Transverse colon (tissue), 4 donors: ENCODE measurements at regions not wholly inside any gene's neighbourhood (a gene's known extent, or its start where the extent isn't known, plus 50 kb on each side); places are given as distances from the start of the nearest gene placed in this dataset.

ENCODE experiments used
- DNase-seq: peaks from one replicate; pipeline ENCODE4 v3.0.0-alpha.2; 2019
- H3K27ac ChIP-seq, 4 donors: fragments of 200-600 bp; sonication (generic); 2 replicates each; pipeline ENCODE4 v1.5.1; 2016 to 2018; ENCODE audit warnings: inconsistent platforms in 4 of 4
- H3K27me3 ChIP-seq: fragments of 200-600 bp; sonication (generic); 2 replicates; pipeline ENCODE4 v1.5.1; 2017; ENCODE audit warnings: inconsistent platforms
- H3K36me3 ChIP-seq, 4 donors: fragments of 200-600 bp; sonication (generic); 2 replicates each; pipeline ENCODE4 v1.5.1; 2017 to 2019; ENCODE audit warnings: inconsistent platforms in 4 of 4
- H3K4me1 ChIP-seq, 4 donors: fragments of 200-600 bp; sonication (generic); 2 replicates each; pipeline ENCODE4 v1.5.1; 2017 to 2020; ENCODE audit warnings: inconsistent platforms in 4 of 4
- H3K4me3 ChIP-seq, 4 donors: fragments of 200-600 bp; sonication (generic); 1 replicate in 1 of 4; 2 replicates in 3 of 4; pipeline versions ENCODE4 v1.5.1 to v1.6.1; 2017 to 2019; ENCODE audit warnings: inconsistent platforms in 4 of 4
- H3K9me3 ChIP-seq, 2 donors: fragments of 200-600 bp; sonication (generic); 2 replicates each; pipeline ENCODE4 v1.5.1; 2017 to 2019; ENCODE audit warnings: inconsistent platforms in 2 of 2
- EP300 ChIP-seq: sonication (generic); formaldehyde crosslinking; IDR thresholded peaks from one replicate; pipeline ENCODE4 v1.6.1; 2017; ENCODE audit warnings: antibody characterized with exemption, low read depth
- POLR2A ChIP-seq: fragments of 450-650 bp; IDR thresholded peaks from one replicate; pipeline ENCODE4 v1.6.1; 2016; ENCODE audit warnings: antibody characterized with exemption, mild to moderate bottlenecking, moderate library complexity
- POLR2AphosphoS5 ChIP-seq, 3 donors: sonication (generic); formaldehyde crosslinking; IDR thresholded peaks; one replicate each; pipeline ENCODE4 v1.6.1; 2016; ENCODE audit warnings: antibody characterized with exemption in 3 of 3
- WGBS, 2 donors: methylation state at CpG; one replicate each; pipeline ENCODE4 v1.1.5; 2018; ENCODE audit warnings: low coverage in 1 of 2; 5-methylcytosine and 5-hydroxymethylcytosine counted together
- in situ Hi-C, 4 donors: fragments of 200-750 bp; cut with MboI; loops; one replicate each; pipeline versions ENCODE4 v1.15.0 to v1.15.1; 2017; ENCODE audit warnings: low sequenced_read_pairs in 3 of 4, low pct_ligation_motif_present in 1 of 4, low pct_unique_long_range_greater_than_20kb in 1 of 4
- intact Hi-C: fragments of 100-400 bp; cut with DNase I; formaldehyde crosslinking; loops from one replicate; pipeline ENCODE4 v1.15.1; 2023; ENCODE audit warnings: low total_unique reads
- TF ChIP-seq, protein P1 (sequence below), 5 experiments: fragments of 200-600 bp in 3 of 5; fragments of 450-650 bp in 2 of 5; sonication (generic) in 3 of 5; IDR thresholded peaks; 1 replicate in 2 of 5; 2 replicates in 3 of 5; pipeline ENCODE4 v1.5.1; 2016 to 2017; ENCODE audit warnings: antibody characterized with exemption in 5 of 5, inconsistent platforms in 3 of 5, mild to moderate bottlenecking in 2 of 5, moderate library complexity in 1 of 5

GRCh38 chr11:20274031-20274430 lies 89.5 kb upstream of the HTATIP2 start:
- Histone ChIP-seq H3K4me3 (no peak overlapping the region), H3K27me3 (no peaks in the 10 kb centered on the region), H3K27ac (no peak overlapping the region), H3K36me3 (no peaks in the 10 kb centered on the region), H3K9me3 (no peaks in the 10 kb centered on the region), H3K4me1 (no peaks in the 10 kb centered on the region)
- in situ Hi-C loops, result no loop called here
- DNase-seq, result no peak
- intact Hi-C loops, result no loop called here
- WGBS, 2 donors, result 58 to 59% methylated on average over 5 of the region's 5 CpGs
- TF ChIP-seq EP300, result no peak
- TF ChIP-seq POLR2A, result no peak
- TF ChIP-seq POLR2AphosphoS5 (IDR thresholded peaks at IDR 0.05), result no peak
- TF ChIP-seq, protein P1, sequence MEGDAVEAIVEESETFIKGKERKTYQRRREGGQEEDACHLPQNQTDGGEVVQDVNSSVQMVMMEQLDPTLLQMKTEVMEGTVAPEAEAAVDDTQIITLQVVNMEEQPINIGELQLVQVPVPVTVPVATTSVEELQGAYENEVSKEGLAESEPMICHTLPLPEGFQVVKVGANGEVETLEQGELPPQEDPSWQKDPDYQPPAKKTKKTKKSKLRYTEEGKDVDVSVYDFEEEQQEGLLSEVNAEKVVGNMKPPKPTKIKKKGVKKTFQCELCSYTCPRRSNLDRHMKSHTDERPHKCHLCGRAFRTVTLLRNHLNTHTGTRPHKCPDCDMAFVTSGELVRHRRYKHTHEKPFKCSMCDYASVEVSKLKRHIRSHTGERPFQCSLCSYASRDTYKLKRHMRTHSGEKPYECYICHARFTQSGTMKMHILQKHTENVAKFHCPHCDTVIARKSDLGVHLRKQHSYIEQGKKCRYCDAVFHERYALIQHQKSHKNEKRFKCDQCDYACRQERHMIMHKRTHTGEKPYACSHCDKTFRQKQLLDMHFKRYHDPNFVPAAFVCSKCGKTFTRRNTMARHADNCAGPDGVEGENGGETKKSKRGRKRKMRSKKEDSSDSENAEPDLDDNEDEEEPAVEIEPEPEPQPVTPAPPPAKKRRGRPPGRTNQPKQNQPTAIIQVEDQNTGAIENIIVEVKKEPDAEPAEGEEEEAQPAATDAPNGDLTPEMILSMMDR (IDR thresholded peaks at IDR 0.05), result no peak

GRCh38 chr11:20261526-20261925 lies 101.3 kb upstream of the DBX1 start:
- in situ Hi-C loops, result no loop called here
- intact Hi-C loops, result no loop called here
- TF ChIP-seq, protein P1 (IDR thresholded peaks at IDR 0.05), result no peak
- TF ChIP-seq POLR2AphosphoS5 (IDR thresholded peaks at IDR 0.05) (no peak), POLR2A (no peak), EP300 (no peak)

DNA sequence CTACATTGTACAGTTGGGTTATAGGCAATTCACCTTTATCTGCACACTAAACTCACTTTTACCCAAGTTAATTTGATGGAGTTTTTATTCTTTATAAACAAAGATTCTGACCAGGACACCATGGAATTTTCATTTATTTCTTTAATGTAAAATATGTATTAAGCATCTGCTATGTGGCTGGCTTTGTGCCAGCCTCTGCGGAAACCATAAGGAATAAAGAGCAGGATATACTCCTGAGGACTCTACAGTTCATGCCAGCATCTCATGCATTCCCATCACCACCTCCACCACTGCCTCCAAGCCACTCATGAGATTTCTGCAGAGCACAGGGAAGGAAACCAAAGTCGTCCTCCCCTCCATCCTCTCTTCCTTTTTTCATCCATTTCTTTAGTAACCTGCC lies 100.0 kb upstream of the DBX1 start:
- in situ Hi-C loops, result no loop called here

More at GRCh38 chr11:20261526-20261925, 101.3 kb upstream of the DBX1 start:
- H3K36me3 ChIP-seq, result no peaks in the 10 kb centered on the region
- no peak for DNase-seq
- no peak overlapping the region for H3K4me3 ChIP-seq
- no peaks in the 10 kb centered on the region for H3K27me3 ChIP-seq
- H3K4me1 ChIP-seq, result no peaks in the 10 kb centered on the region
- H3K9me3 ChIP-seq, result no peaks in the 10 kb centered on the region
- no peak overlapping the region for H3K27ac ChIP-seq
- 75 to 78% methylated on average over 3 of the region's 3 CpGs for WGBS, 2 donors

GRCh38 chr11:20259506-20259905 lies 99.2 kb upstream of the DBX1 start:
- Histone ChIP-seq H3K27ac (no peak overlapping the region), H3K4me1 (no peaks in the 10 kb centered on the region), H3K9me3 (no peaks in the 10 kb centered on the region), H3K4me3 (no peak overlapping the region), H3K27me3 (no peaks in the 10 kb centered on the region), H3K36me3 (no peaks in the 10 kb centered on the region)
- TF ChIP-seq POLR2A, result no peak
- TF ChIP-seq EP300, result no peak
- TF ChIP-seq POLR2AphosphoS5 (IDR thresholded peaks at IDR 0.05), result no peak
- TF ChIP-seq, protein P1 (IDR thresholded peaks at IDR 0.05), result no peak
- DNase-seq, result no peak
- in situ Hi-C loops (no loop called here), intact Hi-C loops (no loop called here)
- WGBS, 2 donors, result 81% methylated on average over 2 of the region's 2 CpGs; no CpG with 5 or more reads in 1 of the 2 donors

More for the DNA sequence above, 100.0 kb upstream of the DBX1 start:
- no peaks in the 10 kb centered on the region for H3K36me3 ChIP-seq
- TF ChIP-seq, protein P1 (IDR thresholded peaks at IDR 0.05), result no peak
- TF ChIP-seq POLR2A, result no peak
- TF ChIP-seq EP300, result no peak
- no peak for TF ChIP-seq POLR2AphosphoS5 (IDR thresholded peaks at IDR 0.05)
- H3K27ac ChIP-seq, result no peak overlapping the region
- intact Hi-C loops, result no loop called here
- H3K4me3 ChIP-seq, result no peak overlapping the region
- no peaks in the 10 kb centered on the region for H3K9me3 ChIP-seq
- H3K27me3 ChIP-seq, result no peaks in the 10 kb centered on the region
- WGBS, 2 donors, result 76% methylated on average over 2 of the region's 2 CpGs; no CpG with 5 or more reads in 1 of the 2 donors
- no peak for DNase-seq
- H3K4me1 ChIP-seq, result no peaks in the 10 kb centered on the region
